MCF 10A (cell line): ENCODE measurements at regions not wholly inside any gene's neighbourhood (a gene's known extent, or its start where the extent isn't known, plus 50 kb on each side); places are given as distances from the start of the nearest gene placed in this dataset.

ENCODE experiments used
- BruUV-seq: library from RNA; stranded (reverse); fragments of 400-500 nt; replicated peaks from 2 replicates; lab custom pipeline; 2021; lab: Mats Ljungman, UMichigan
- CTCF ChIA-PET: fragments of 300-600 bp; sonication (Branson Sonifier 250); formaldehyde crosslinking; extraction: SDS; loops from one replicate; lab custom pipeline; 2021; ENCODE audit warnings: antibody characterized with exemption, inconsistent platforms; lab: Yijun Ruan, JAX
- POLR2A ChIA-PET: fragments of 300-600, 350-650 bp; sonication (Branson Sonifier 250); formaldehyde crosslinking; extraction: SDS; loops from one replicate; lab custom pipeline; 2020; ENCODE audit warnings: antibody characterized with exemption, inconsistent platforms; lab: Yijun Ruan, JAX
- DNase-seq: peaks from one replicate; pipeline ENCODE4 v3.0.0-alpha.2; 2018; ENCODE audit not compliant: unreplicated experiment
- H3K27ac Mint-ChIP-seq: one replicate; pipeline ENCODE4 v1.8.0; 2022; ENCODE audit warnings: mild to moderate bottlenecking, low read depth, mixed read lengths; ENCODE audit not compliant: unreplicated experiment
- H3K27me3 Mint-ChIP-seq: one replicate; pipeline ENCODE4 v1.8.0; 2022; ENCODE audit warnings: mixed read lengths; ENCODE audit not compliant: insufficient read depth, unreplicated experiment
- H3K36me3 Mint-ChIP-seq: one replicate; pipeline ENCODE4 v1.8.0; 2022; ENCODE audit warnings: mild to moderate bottlenecking, moderate library complexity, mixed read lengths; ENCODE audit not compliant: insufficient read depth, unreplicated experiment
- H3K4me1 Mint-ChIP-seq: one replicate; pipeline ENCODE4 v1.8.0; 2022; ENCODE audit warnings: mixed read lengths; ENCODE audit not compliant: insufficient read depth, unreplicated experiment
- H3K4me3 Mint-ChIP-seq: one replicate; pipeline ENCODE4 v1.8.0; 2022; ENCODE audit warnings: mild to moderate bottlenecking, moderate library complexity, mixed read lengths; ENCODE audit not compliant: unreplicated experiment
- H3K9me3 Mint-ChIP-seq: one replicate; pipeline ENCODE4 v1.8.0; 2022; ENCODE audit warnings: mixed read lengths; ENCODE audit not compliant: unreplicated experiment
- CTCF ChIP-seq: fragments of 200-600 bp; IDR thresholded peaks from one replicate; pipeline ENCODE4 v1.8.0; 2022; ENCODE audit warnings: antibody characterized with exemption, mild to moderate bottlenecking; ENCODE audit not compliant: unreplicated experiment
- intact Hi-C: fragments of 100-400 bp; cut with micrococcal nuclease; formaldehyde crosslinking; loops from 2 replicates; pipeline ENCODE4 v1.14.1; 2022

- intact Hi-C loops: no loop called here
- no peak for TF ChIP-seq CTCF
- no TSS peak for BruUV-seq
- Mint-ChIP-seq H3K4me3 (no peak overlapping the region), H3K4me1 (no peaks in the 10 kb centered on the region), H3K9me3 (peaks cover 19% of the 10 kb centered on the region), H3K27me3 (no peaks in the 10 kb centered on the region), H3K36me3 (no peaks in the 10 kb centered on the region), H3K27ac (no peak overlapping the region)
- DNase-seq: no peak
- ChIA-PET POLR2A (no interaction called here), CTCF (no interaction called here)
Observed at GRCh38 chr17:22515599-22515998, 823.3 kb downstream of the KCNJ18 start.

- Mint-ChIP-seq H3K9me3 (peaks cover 19% of the 10 kb centered on the region), H3K4me1 (no peaks in the 10 kb centered on the region), H3K27me3 (no peaks in the 10 kb centered on the region), H3K27ac (no peak overlapping the region), H3K4me3 (no peak overlapping the region), H3K36me3 (no peaks in the 10 kb centered on the region)
- no peak for DNase-seq
- ChIA-PET POLR2A (no interaction called here), CTCF (no interaction called here)
- intact Hi-C loops: no loop called here
- no TSS peak for BruUV-seq
- no peak for TF ChIP-seq CTCF
Observed at GRCh38 chr17:22516861-22517636, 824.7 kb downstream of the KCNJ18 start.

GRCh38 chr17:22517716-22518115 is 825.4 kb downstream of the KCNJ18 start:
- TF ChIP-seq CTCF: no peak

GRCh38 chr17:22518185-22518584 is 825.9 kb downstream of the KCNJ18 start:
- CTCF ChIA-PET: no interaction called here
- Mint-ChIP-seq H3K9me3 (peaks cover 19% of the 10 kb centered on the region), H3K27ac (no peak overlapping the region), H3K4me1 (no peaks in the 10 kb centered on the region), H3K27me3 (no peaks in the 10 kb centered on the region), H3K4me3 (no peak overlapping the region), H3K36me3 (no peaks in the 10 kb centered on the region)
- TF ChIP-seq CTCF: no peak
- DNase-seq: no peak
- POLR2A ChIA-PET: no interaction called here
- intact Hi-C loops: no loop called here
- no TSS peak for BruUV-seq

More at GRCh38 chr17:22517716-22518115, 825.4 kb downstream of the KCNJ18 start:
- no peaks in the 10 kb centered on the region for H3K27me3 Mint-ChIP-seq
- H3K4me1 Mint-ChIP-seq: no peaks in the 10 kb centered on the region
- ChIA-PET CTCF (no interaction called here), POLR2A (no interaction called here)
- H3K36me3 Mint-ChIP-seq: no peaks in the 10 kb centered on the region
- H3K9me3 Mint-ChIP-seq: peaks cover 19% of the 10 kb centered on the region
- H3K4me3 Mint-ChIP-seq: no peak overlapping the region
- H3K27ac Mint-ChIP-seq: no peak overlapping the region
- BruUV-seq: no TSS peak
- DNase-seq: no peak
- intact Hi-C loops: no loop called here
